K562 (cell line): ENCODE measurements at regions not wholly inside any gene's neighbourhood (a gene's known extent, or its start where the extent isn't known, plus 50 kb on each side); places are given as distances from the start of the nearest gene placed in this dataset.

Experiments
- ATAC-seq: fragments of 200-7000 bp; cut with Tn5 transposase; 3 replicates; pipeline ENCODE4 v1.9.1; 2020; ENCODE audit warnings: moderate library complexity
- BruUV-seq: library from RNA; stranded (reverse); fragments of 400-500 nt; replicated peaks from 2 replicates; lab custom pipeline; 2021; lab: Mats Ljungman, UMichigan
- CTCF ChIA-PET: fragments of 300-600 bp; formaldehyde crosslinking; extraction: SDS; loops from one replicate; lab custom pipeline; 2021; ENCODE audit warnings: low intra/inter-chr PET ratio; lab: Yijun Ruan, JAX
- POLR2A ChIA-PET: fragments of 300-600, 350-650 bp; sonication (Branson Sonifier 250); formaldehyde crosslinking; extraction: SDS; loops from one replicate; lab custom pipeline; 2021; ENCODE audit warnings: antibody characterized with exemption, inconsistent platforms; lab: Yijun Ruan, JAX
- DNase-seq, 4 experiments: peaks; one replicate each; pipeline versions ENCODE4 v3.0.0 to v3.0.0-alpha.2; 2011 to 2018; ENCODE audit warnings: low spot score in 3 of 4, mixed read lengths in 3 of 4; ENCODE audit errors: extremely low read depth in 1 of 4
- FAIRE-seq: peaks from 2 replicates; lab custom pipeline; 2011; peaks lifted over from hg19 to GRCh38; lab: Jason Lieb, UNC
- H2AFZ ChIP-seq: 2 replicates; pipeline ENCODE4 v1.6.0; 2011; ENCODE audit warnings: low read depth, low read length, control low read depth, inconsistent platforms
- H3K27ac ChIP-seq: fragments of 200-600 bp; 3 replicates; pipeline ENCODE4 v1.8.0; 2011; ENCODE audit warnings: low read depth, mild to moderate bottlenecking, control low read depth, inconsistent platforms, low read length, moderate library complexity, mixed read lengths; ENCODE audit errors: extremely low read depth
- H3K27me3 ChIP-seq, 2 experiments: fragments of 300-600 bp in 1 of 2; 2 replicates in 1 of 2; 3 replicates in 1 of 2; pipeline versions ENCODE4 v1.6.0 to v1.8.0; 2011; ENCODE audit warnings: inconsistent platforms in 2 of 2, low read length in 2 of 2, mild to moderate bottlenecking in 1 of 2, mixed read lengths in 1 of 2, moderate library complexity in 1 of 2; ENCODE audit not compliant: control insufficient read depth in 2 of 2, insufficient read depth in 2 of 2
- H3K36me3 ChIP-seq: fragments of 300-600 bp; 3 replicates; pipeline ENCODE4 v1.8.0; 2011; ENCODE audit warnings: mild to moderate bottlenecking, low read length, inconsistent platforms; ENCODE audit not compliant: control insufficient read depth, insufficient read depth
- H3K4me1 ChIP-seq, 2 experiments: fragments of 200-600 bp in 1 of 2; replicated peaks in 1 of 2; 2 replicates in 1 of 2; 3 replicates in 1 of 2; pipeline versions ENCODE4 v1.5.1 to v1.8.0; 2011; ENCODE audit warnings: inconsistent platforms in 2 of 2, low read length in 2 of 2, mild to moderate bottlenecking in 1 of 2, mixed read lengths in 1 of 2, moderate library complexity in 1 of 2; ENCODE audit not compliant: control insufficient read depth in 2 of 2, insufficient read depth in 2 of 2
- H3K4me2 ChIP-seq: 2 replicates; pipeline ENCODE4 v1.6.1; 2011; ENCODE audit warnings: low read length, control low read depth, inconsistent platforms, mixed read lengths; ENCODE audit not compliant: insufficient read depth
- H3K4me3 ChIP-seq: fragments of 200-600 bp; sonication (generic), shearing (Covaris generic); 2 replicates; pipeline ENCODE4 v1.5.1; 2016; ENCODE audit warnings: control low read depth, inconsistent platforms
- H3K79me2 ChIP-seq: fragments of 200-600 bp; 3 replicates; pipeline ENCODE4 v1.8.0; 2011; ENCODE audit warnings: low read length, inconsistent platforms; ENCODE audit not compliant: control insufficient read depth, insufficient read depth
- H3K9ac ChIP-seq, 2 experiments: 2 replicates each; pipeline versions ENCODE4 v1.6.0 to v1.6.1; 2011; ENCODE audit warnings: low read depth in 2 of 2, low read length in 2 of 2, control low read depth in 1 of 2, inconsistent platforms in 1 of 2, mild to moderate bottlenecking in 1 of 2, mixed read lengths in 1 of 2; ENCODE audit not compliant: insufficient read depth in 1 of 2
- H3K9me1 ChIP-seq: one replicate; pipeline ENCODE4 v1.6.0; 2011; ENCODE audit warnings: inconsistent platforms, mild to moderate bottlenecking, low read length, moderate library complexity; ENCODE audit not compliant: control insufficient read depth, insufficient read depth
- H3K9me3 ChIP-seq: replicated peaks from 2 replicates; pipeline ENCODE4 v1.5.1; 2011; ENCODE audit warnings: low read depth, low read length, inconsistent platforms; ENCODE audit not compliant: control insufficient read depth, insufficient read depth
- H4K20me1 ChIP-seq: replicated peaks from 2 replicates; pipeline ENCODE4 v1.6.1; 2011; ENCODE audit warnings: low read length, inconsistent platforms, mixed read lengths; ENCODE audit not compliant: control insufficient read depth, insufficient read depth
- BRD4 ChIP-seq: fragments of 200-600 bp; sonication (generic); IDR thresholded peaks from 2 replicates; pipeline ENCODE4 v1.6.1; 2017; ENCODE audit warnings: inconsistent platforms
- IRF9 ChIP-seq: fragments of 450-650 bp; IDR thresholded peaks from 2 replicates; pipeline ENCODE4 v1.6.1; 2016; ENCODE audit warnings: missing biosample characterization, missing genetic modification characterization
- KLF16 ChIP-seq: IDR thresholded peaks from 2 replicates; pipeline ENCODE4 v1.6.1; 2016; ENCODE audit warnings: antibody characterized with exemption
- MAFG ChIP-seq: fragments of 450-650 bp; conservative IDR thresholded peaks from 2 replicates; pipeline ENCODE4 v1.6.1; 2016; ENCODE audit warnings: missing genetic modification characterization, missing compliant biosample characterization
- MAZ ChIP-seq, 2 experiments: fragments of 450-650 bp in 1 of 2; sonication (generic) in 1 of 2; formaldehyde crosslinking; IDR thresholded peaks in 1 of 2; conservative IDR thresholded peaks in 1 of 2; 2 replicates each; pipeline versions ENCODE4 v1.4.0 to v1.5.0; 2020; ENCODE audit warnings: mild to moderate bottlenecking in 1 of 2, missing genetic modification reagents in 1 of 2
- PTTG1 ChIP-seq: fragments of 450-650 bp; IDR thresholded peaks from 2 replicates; pipeline ENCODE4 v1.6.1; 2016; ENCODE audit warnings: low read depth, mild to moderate bottlenecking, missing genetic modification characterization, missing compliant biosample characterization
- THRB ChIP-seq: fragments of 450-650 bp; formaldehyde crosslinking; conservative IDR thresholded peaks from 2 replicates; pipeline ENCODE4 v1.4.0; 2022; ENCODE audit warnings: mild to moderate bottlenecking, missing genetic modification characterization
- TRIM24 ChIP-seq, 2 experiments: fragments of 450-650 bp; IDR thresholded peaks; 2 replicates each; pipeline ENCODE4 v1.6.1; 2016
- YY1 ChIP-seq, 3 experiments: IDR thresholded peaks; 2 replicates each; pipeline ENCODE4 v1.6.1; 2011; ENCODE audit warnings: low read length in 2 of 3, mild to moderate bottlenecking in 2 of 3, moderate library complexity in 2 of 3, borderline replicate concordance in 1 of 3, control low read depth in 1 of 3, low read depth in 1 of 3; ENCODE audit not compliant: insufficient read depth in 3 of 3, insufficient replicate concordance in 2 of 3, control insufficient read depth in 1 of 3, insufficient read length in 1 of 3; ENCODE audit errors: extremely low read depth in 1 of 3
- ZFP1 ChIP-seq: fragments of 450-650 bp; formaldehyde crosslinking; IDR thresholded peaks from 2 replicates; pipeline ENCODE4 v1.4.0; 2020; ENCODE audit warnings: mild to moderate bottlenecking, mixed read lengths
- ZNF133 ChIP-seq: fragments of 250-450 bp; sonication (Bioruptor Pico); IDR thresholded peaks from 2 replicates; pipeline ENCODE4 v1.4.0; 2020; ENCODE audit warnings: mild to moderate bottlenecking
- ZNF134 ChIP-seq: fragments of 250-450 bp; sonication (Bioruptor Pico); conservative IDR thresholded peaks from 2 replicates; pipeline ENCODE4 v1.4.0; 2020
- ZNF449 ChIP-seq: fragments of 250-450 bp; sonication (Bioruptor Pico); IDR thresholded peaks from 2 replicates; pipeline ENCODE4 v1.8.0; 2022; ENCODE audit warnings: moderate library complexity, mild to moderate bottlenecking, inconsistent platforms
- ZNF518B ChIP-seq: fragments of 250-450 bp; sonication (Bioruptor Pico); IDR thresholded peaks from 2 replicates; pipeline ENCODE4 v1.5.0; 2021; ENCODE audit warnings: mild to moderate bottlenecking, moderate library complexity
- ZSCAN32 ChIP-seq: fragments of 450-650 bp; formaldehyde crosslinking; IDR thresholded peaks from 2 replicates; pipeline ENCODE4 v1.4.0; 2020; ENCODE audit warnings: mild to moderate bottlenecking, moderate library complexity
- WGBS: fragments of 100-300 bp; shearing (Covaris generic); methylation state at CpG from one replicate; pipeline ENCODE4 v1.1.6; 2016; ENCODE audit warnings: low coverage, mixed read lengths; ENCODE audit not compliant: insufficient coverage; ENCODE audit errors: missing lambda C conversion rate; 5-methylcytosine and 5-hydroxymethylcytosine counted together
- in situ Hi-C: fragments of 300-500 bp; cut with MboI; formaldehyde crosslinking; loops from 4 replicates; pipeline ENCODE4 v1.15.0; 2018; ENCODE audit warnings: inconsistent platforms, mixed read lengths
- intact Hi-C: fragments of 100-400 bp; cut with micrococcal nuclease; formaldehyde crosslinking; loops from 2 replicates; pipeline ENCODE4 v1.14.2; 2022

- no peak overlapping the region for H2AFZ ChIP-seq
- H3K4me2 ChIP-seq: no peak overlapping the region
- no peak overlapping the region for H3K9ac ChIP-seq
- no peaks in the 10 kb centered on the region for H3K9me1 ChIP-seq
- ATAC-seq: peak; percentile 28; the same call in 1 of the 3 replicates
- no peaks in the 10 kb centered on the region for H4K20me1 ChIP-seq
- CTCF ChIA-PET: interaction anchor here (0.5 kb wide), 1 partner anchor 303 kb away, joined by 3 read pairs; no protein-coding TSS in a partner anchor
- H3K36me3 ChIP-seq: no peaks in the 10 kb centered on the region
- peaks cover 4 to 44% of the 10 kb centered on the region in 2 experiments; a peak in 4 of 5 replicates for H3K4me1 ChIP-seq
- in situ Hi-C loops (no loop called here), intact Hi-C loops (no loop called here)
- H3K79me2 ChIP-seq: no peaks in the 10 kb centered on the region
- no peak overlapping the region for H3K27ac ChIP-seq
- no peak overlapping the region for H3K4me3 ChIP-seq
- 0 out of 2 replicates have a peak, but pooled peaks cover 2% of the 10 kb centered on the region for H3K9me3 ChIP-seq
- no peaks in the 10 kb centered on the region for H3K27me3 ChIP-seq
- BruUV-seq: no TSS peak
- DNase-seq: no peak
- POLR2A ChIA-PET: interaction anchor here (1.7 kb wide), 1 partner anchor 9 kb away, joined by 6 read pairs; no protein-coding TSS in a partner anchor
- FAIRE-seq: no peak
- 31% methylated on average over 4 of the region's 4 CpGs for WGBS
- TF ChIP-seq THRB (CRISPR knock-in tag) (0 out of 2 replicates have a peak, but pooled peaks have one; percentile 42), BRD4 (no peak), ZNF134 (CRISPR knock-in tag) (peak; percentile 37; the same call in 1 of the 2 replicates), IRF9 (peak; percentile 78), ZNF133 (CRISPR knock-in tag) (peak; percentile 42; the same call in 1 of the 2 replicates), TRIM24 (IDR thresholded peaks at IDR 0.05) (no peak), YY1 (IDR thresholded peaks at IDR 0.05; ENCODE audit: borderline replicate concordance in 1 of 3, control insufficient read depth in 1 of 3, extremely low read depth in 1 of 3, insufficient read depth in 3 of 3, insufficient read length in 1 of 3, insufficient replicate concordance in 2 of 3, low read depth in 1 of 3, low read length in 2 of 3) (peak in 1 of 3 experiments; percentile 40), MAFG (tag) (0 out of 2 replicates have a peak, but pooled peaks have one; percentile 11), ZSCAN32 (CRISPR knock-in tag) (peak; percentile 68; the same call in 1 of the 2 replicates), ZNF449 (CRISPR knock-in tag) (peak; percentile 91), MAZ (CRISPR knock-in tag; conservative IDR thresholded peaks at IDR 0.05 in 1 of 2, IDR thresholded peaks at IDR 0.05 in 1 of 2) (peak in 1 of 2 experiments; percentile 75; a peak in 2 of 4 replicates), PTTG1 (tag) (peak; percentile 94), ZNF518B (no peak), KLF16 (no peak), ZFP1 (peak; percentile 77)
These were observed 146.1 kb upstream of the POGK start for GRCh38 chr1:166693158-166693557.
